HepG2 (cell line): ENCODE measurements at regions not wholly inside any gene's neighbourhood (a gene's known extent, or its start where the extent isn't known, plus 50 kb on each side); places are given as distances from the start of the nearest gene placed in this dataset.
A peak's percentile ranks its signal among the peaks of the same experiment; 100 is the strongest.

Experiments used
- ATAC-seq: fragments of 200-7000 bp; cut with Tn5 transposase; 3 replicates; pipeline ENCODE4 v1.9.1; 2020; ENCODE audit warnings: mild to moderate bottlenecking, moderate library complexity
- BruUV-seq: library from RNA; stranded (reverse); fragments of 400-500 nt; replicated peaks from 2 replicates; lab custom pipeline; 2021; lab: Mats Ljungman, UMichigan
- CTCF ChIA-PET: fragments of 300-600 bp; formaldehyde crosslinking; extraction: SDS; loops from one replicate; lab custom pipeline; 2021; ENCODE audit warnings: low total read pairs, inconsistent platforms, low intra/inter-chr PET ratio; lab: Yijun Ruan, JAX
- POLR2A ChIA-PET: fragments of 350-600 bp; sonication (Branson Sonifier 250); formaldehyde crosslinking; loops from one replicate; lab custom pipeline; 2020; ENCODE audit warnings: antibody characterized with exemption, inconsistent platforms; lab: Yijun Ruan, JAX
- DNase-seq: peaks from one replicate; pipeline ENCODE4 v3.0.0-alpha.2; 2015; ENCODE audit warnings: low spot score
- FAIRE-seq: peaks from 3 replicates; lab custom pipeline; 2011; peaks lifted over from hg19 to GRCh38; lab: Jason Lieb, UNC
- H2AFZ ChIP-seq: one replicate; pipeline ENCODE4 v1.6.1; 2011; ENCODE audit warnings: low read length, inconsistent platforms
- H3K27ac ChIP-seq: fragments of 300-600 bp; 3 replicates; pipeline ENCODE4 v1.8.0; 2011; ENCODE audit warnings: mixed run types, mild to moderate bottlenecking, mixed read lengths, low read length, inconsistent platforms; ENCODE audit not compliant: insufficient read depth; ENCODE audit errors: extremely low read length
- H3K27me3 ChIP-seq, 2 experiments: fragments of 200-600 bp in 1 of 2; 2 replicates in 1 of 2; 3 replicates in 1 of 2; pipeline versions ENCODE4 v1.6.0 to v1.8.0; 2011; ENCODE audit warnings: low read length in 2 of 2, mild to moderate bottlenecking in 2 of 2, moderate library complexity in 2 of 2, inconsistent platforms in 1 of 2; ENCODE audit not compliant: insufficient read depth in 2 of 2, control insufficient read depth in 1 of 2
- H3K36me3 ChIP-seq, 2 experiments: fragments of 200-600 bp in 1 of 2; replicated peaks in 1 of 2; 2 replicates in 1 of 2; 3 replicates in 1 of 2; pipeline versions ENCODE4 v1.5.1 to v1.8.0; 2011; ENCODE audit warnings: low read length in 2 of 2, inconsistent platforms in 1 of 2; ENCODE audit not compliant: insufficient read depth in 2 of 2, control insufficient read depth in 1 of 2
- H3K4me1 ChIP-seq: 2 replicates; pipeline ENCODE4 v1.5.1; 2012; ENCODE audit warnings: low read length, inconsistent platforms; ENCODE audit not compliant: insufficient read depth
- H3K4me2 ChIP-seq: 2 replicates; pipeline ENCODE4 v1.6.0; 2011; ENCODE audit warnings: low read depth, low read length, inconsistent platforms
- H3K4me3 ChIP-seq, 3 experiments: fragments of 200-600 bp in 1 of 3; sonication (generic), shearing (Covaris generic) in 1 of 3; replicated peaks in 1 of 3; 2 replicates each; pipeline ENCODE4 v1.5.1; 2011 to 2016; ENCODE audit warnings: low read length in 3 of 3, inconsistent platforms in 2 of 3, low read depth in 2 of 3, mild to moderate bottlenecking in 2 of 3, control low read depth in 1 of 3, mixed read lengths in 1 of 3; ENCODE audit not compliant: insufficient read depth in 1 of 3
- H3K79me2 ChIP-seq: one replicate; pipeline ENCODE4 v1.6.1; 2011; ENCODE audit warnings: low read length, inconsistent platforms; ENCODE audit not compliant: insufficient read depth
- H3K9ac ChIP-seq: 2 replicates; pipeline ENCODE4 v1.6.0; 2011; ENCODE audit warnings: mild to moderate bottlenecking, low read depth, low read length, inconsistent platforms; ENCODE audit not compliant: insufficient read depth
- H3K9me3 ChIP-seq: 2 replicates; pipeline ENCODE4 v1.5.1; 2012; ENCODE audit warnings: mild to moderate bottlenecking, low read length
- H4K20me1 ChIP-seq: 2 replicates; pipeline ENCODE4 v1.6.0; 2011; ENCODE audit warnings: inconsistent platforms, mild to moderate bottlenecking, low read length, moderate library complexity; ENCODE audit not compliant: insufficient read depth
- CEBPG ChIP-seq: IDR thresholded peaks from 2 replicates; pipeline ENCODE4 v1.6.1; 2016
- EEA1 ChIP-seq: sonication (generic); formaldehyde crosslinking; IDR thresholded peaks from 2 replicates; pipeline ENCODE4 v1.5.1; 2020; ENCODE audit warnings: mild to moderate bottlenecking, missing genetic modification reagents, borderline replicate concordance
- ELF3 ChIP-seq: IDR thresholded peaks from 2 replicates; pipeline ENCODE4 v1.6.1; 2016; ENCODE audit warnings: missing genetic modification reagents, missing compliant biosample characterization
- FOXP1 ChIP-seq, 2 experiments: fragments of 450-650 bp in 1 of 2; IDR thresholded peaks; 2 replicates each; pipeline ENCODE4 v1.6.1; 2017 to 2018; ENCODE audit warnings: antibody characterized with exemption in 1 of 2
- HNF4A ChIP-seq: sonication (generic); formaldehyde crosslinking; IDR thresholded peaks from 2 replicates; pipeline ENCODE4 v1.4.0; 2020; ENCODE audit warnings: missing genetic modification reagents
- HNF4G ChIP-seq, 2 experiments: sonication (generic) in 1 of 2; formaldehyde crosslinking in 1 of 2; IDR thresholded peaks; 2 replicates each; pipeline versions ENCODE4 v1.4.0 to v1.6.1; 2011 to 2020; ENCODE audit warnings: borderline replicate concordance in 2 of 2, low read depth in 2 of 2, mild to moderate bottlenecking in 2 of 2, low read length in 1 of 2, missing genetic modification reagents in 1 of 2, moderate library complexity in 1 of 2
- IRF2 ChIP-seq: IDR thresholded peaks from 2 replicates; pipeline ENCODE4 v1.6.1; 2018; ENCODE audit warnings: missing genetic modification reagents, missing compliant biosample characterization
- KLF12 ChIP-seq: sonication (generic); formaldehyde crosslinking; IDR thresholded peaks from 2 replicates; pipeline ENCODE4 v1.4.0; 2020; ENCODE audit warnings: missing genetic modification reagents, borderline replicate concordance
- NCOR1 ChIP-seq: fragments of 200-600 bp; sonication (generic); IDR thresholded peaks from 2 replicates; pipeline ENCODE4 v1.7.0; 2017; ENCODE audit warnings: antibody characterized with exemption, low read length, borderline replicate concordance
- PHF21A ChIP-seq: sonication (generic); formaldehyde crosslinking; IDR thresholded peaks from 2 replicates; pipeline ENCODE4 v1.5.0; 2020; ENCODE audit warnings: mild to moderate bottlenecking, missing genetic modification reagents
- POLR2A ChIP-seq, 2 experiments: IDR thresholded peaks; 2 replicates each; pipeline ENCODE4 v1.6.1; 2011; ENCODE audit warnings: low read depth in 2 of 2, low read length in 2 of 2, mild to moderate bottlenecking in 1 of 2, moderate library complexity in 1 of 2; ENCODE audit not compliant: insufficient read depth in 1 of 2
- PTBP1 ChIP-seq: fragments of 200-400 bp; formaldehyde crosslinking; IDR thresholded peaks from 2 replicates; pipeline ENCODE4 v1.6.1; 2018; ENCODE audit warnings: low read length, low read depth; ENCODE audit not compliant: poor library complexity, severe bottlenecking
- RFXANK ChIP-seq: IDR thresholded peaks from 2 replicates; pipeline ENCODE4 v1.6.1; 2016
- RXRA ChIP-seq: sonication (generic); formaldehyde crosslinking; IDR thresholded peaks from 2 replicates; pipeline ENCODE4 v1.5.1; 2020; ENCODE audit warnings: missing genetic modification reagents
- SAP130 ChIP-seq: IDR thresholded peaks from 2 replicates; pipeline ENCODE4 v1.6.1; 2016; ENCODE audit warnings: low read depth
- SCMH1 ChIP-seq: sonication (generic); formaldehyde crosslinking; IDR thresholded peaks from 2 replicates; pipeline ENCODE4 v1.9.0; 2021; ENCODE audit warnings: missing genetic modification reagents, mild to moderate bottlenecking, borderline replicate concordance
- SRSF1 ChIP-seq: fragments of 200-400 bp; formaldehyde crosslinking; optimal IDR thresholded peaks from 2 replicates; pipeline ENCODE3; 2017; ENCODE audit warnings: mild to moderate bottlenecking, low read depth, low read length, moderate library complexity
- TBP ChIP-seq: sonication (generic); formaldehyde crosslinking; IDR thresholded peaks from 2 replicates; pipeline ENCODE4 v1.5.0; 2020; ENCODE audit warnings: missing genetic modification reagents
- XRCC5 ChIP-seq: fragments of 200-400 bp; formaldehyde crosslinking; optimal IDR thresholded peaks from 2 replicates; pipeline ENCODE3; 2017; ENCODE audit warnings: mild to moderate bottlenecking, low read length
- ZC3H4 ChIP-seq: sonication (generic); formaldehyde crosslinking; IDR thresholded peaks from 2 replicates; pipeline ENCODE4 v1.4.0; 2020; ENCODE audit warnings: missing genetic modification reagents, borderline replicate concordance
- ZFX ChIP-seq: sonication (generic); formaldehyde crosslinking; IDR thresholded peaks from 2 replicates; pipeline ENCODE4 v1.4.0; 2020; ENCODE audit warnings: mild to moderate bottlenecking, low read depth, missing genetic modification reagents, moderate library complexity
- ZNF260 ChIP-seq: sonication (generic); formaldehyde crosslinking; IDR thresholded peaks from 2 replicates; pipeline ENCODE4 v1.4.0; 2020; ENCODE audit warnings: missing genetic modification reagents, low read depth, mild to moderate bottlenecking, borderline replicate concordance
- ZNF331 ChIP-seq: sonication (generic); formaldehyde crosslinking; IDR thresholded peaks from 2 replicates; pipeline ENCODE4 v1.4.0; 2020; ENCODE audit warnings: missing genetic modification reagents
- ZNF558 ChIP-seq: sonication (generic); formaldehyde crosslinking; IDR thresholded peaks from 2 replicates; pipeline ENCODE4 v1.9.0; 2022; ENCODE audit warnings: mild to moderate bottlenecking, missing genetic modification reagents, borderline replicate concordance
- ZNF766 ChIP-seq: sonication (generic); formaldehyde crosslinking; IDR thresholded peaks from 2 replicates; pipeline ENCODE4 v1.5.0; 2020; ENCODE audit warnings: missing genetic modification reagents, borderline replicate concordance
- ZNF878 ChIP-seq: sonication (generic); formaldehyde crosslinking; IDR thresholded peaks from 2 replicates; pipeline ENCODE4 v1.8.1; 2023; ENCODE audit warnings: mild to moderate bottlenecking, missing genetic modification reagents, moderate library complexity
- WGBS: methylation state at CpG from one replicate; pipeline ENCODE4 v1.1.6; 2017; ENCODE audit warnings: low lambda C conversion rate; 5-methylcytosine and 5-hydroxymethylcytosine counted together
- in situ Hi-C: cut with HindIII; loops from 2 replicates; pipeline ENCODE4 v1.10.0; 2017; ENCODE audit warnings: low pct_unique_long_range_greater_than_20kb; ENCODE audit not compliant: extremely low pct_ligation_motif_present
- intact Hi-C: fragments of 100-400 bp; cut with micrococcal nuclease; formaldehyde crosslinking; loops from one replicate; pipeline ENCODE4 v1.10.0; 2022; ENCODE audit not compliant: unreplicated experiment
- TF ChIP-seq, protein P1 (sequence below): IDR thresholded peaks from 2 replicates; pipeline ENCODE4 v1.6.1; 2012; ENCODE audit warnings: low read depth, low read length, improper control_type of control experiment

DNA sequence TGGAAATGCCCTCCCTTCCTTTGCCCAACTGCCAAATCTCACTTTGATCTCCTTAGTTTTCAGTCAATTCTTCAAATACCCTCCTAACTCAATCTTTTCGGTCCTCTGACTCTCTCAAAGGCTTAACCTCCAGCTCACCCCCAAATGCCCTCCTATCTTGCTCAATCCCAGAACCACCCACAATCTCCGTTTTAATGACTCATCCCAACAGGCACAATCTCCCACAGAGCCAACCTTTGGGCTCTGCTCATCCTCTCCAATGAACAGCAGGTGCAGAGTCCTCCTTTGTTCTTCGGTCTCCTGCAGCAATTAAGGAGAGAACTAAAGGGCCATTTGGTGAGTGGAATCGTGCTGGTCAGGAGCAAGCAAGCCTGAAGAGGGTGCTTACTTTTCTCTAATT, 366.1 kb upstream of the CRIM1 start:
- H3K79me2 ChIP-seq = no peaks in the 10 kb centered on the region
- ATAC-seq (peak; percentile 99), FAIRE-seq (peak; percentile 59), DNase-seq (peak; percentile 82)
- no peaks in the 10 kb centered on the region for H3K27me3 ChIP-seq
- H3K4me1 ChIP-seq = peaks cover 18% of the 10 kb centered on the region
- H4K20me1 ChIP-seq = no peaks in the 10 kb centered on the region
- H3K36me3 ChIP-seq = no peaks in the 10 kb centered on the region
- ChIA-PET CTCF (no interaction called here), POLR2A (no interaction called here)
- in situ Hi-C loops (no loop called here), intact Hi-C loops (no loop called here)
- BruUV-seq = no TSS peak
- H2AFZ ChIP-seq = no peak overlapping the region
- 0 out of 2 replicates have a peak, but pooled peaks cover 3% of the 10 kb centered on the region for H3K9me3 ChIP-seq
- peak overlapping the region in 2 of 3 experiments; percentile 6 to 12; a peak in 1 of 6 replicates for H3K4me3 ChIP-seq
- 2% methylated on average over 4 of the region's 4 CpGs for WGBS
- H3K9ac ChIP-seq = no peak overlapping the region
- H3K4me2 ChIP-seq = peak overlapping the region; percentile 38
- no peak overlapping the region for H3K27ac ChIP-seq
- TF ChIP-seq ZNF331 (no peak), FOXP1 (IDR thresholded peaks at IDR 0.05) (no peak), FOXP1 (CRISPR knock-in tag; IDR thresholded peaks at IDR 0.05) (peak; percentile 5; the same call in 1 of the 2 replicates), IRF2 (CRISPR knock-in tag) (0 out of 2 replicates have a peak, but pooled peaks have one; percentile 25), ZC3H4 (CRISPR knock-in tag) (no peak), HNF4G (IDR thresholded peaks at IDR 0.05; ENCODE audit: borderline replicate concordance, low read depth, low read length) (peak; percentile 88), HNF4G (CRISPR knock-in tag; IDR thresholded peaks at IDR 0.05; ENCODE audit: borderline replicate concordance, low read depth) (no peak), ELF3 (no peak), EEA1 (CRISPR knock-in tag) (no peak), POLR2A (IDR thresholded peaks at IDR 0.05; ENCODE audit: insufficient read depth in 1 of 2, low read depth in 2 of 2, low read length in 2 of 2) (no peak), ZNF766 (no peak), ZNF260 (CRISPR knock-in tag) (no peak), RFXANK (no peak), SCMH1 (CRISPR knock-in tag) (no peak), RXRA (peak; percentile 82; the same call in 1 of the 2 replicates), NCOR1 (peak; percentile 67; the same call in 1 of the 2 replicates), SRSF1 (no peak), PHF21A (CRISPR knock-in tag) (peak; percentile 67; the same call in 1 of the 2 replicates), HNF4A (peak; percentile 89), SAP130 (0 out of 2 replicates have a peak, but pooled peaks have one; percentile 13), KLF12 (CRISPR knock-in tag) (no peak), ZNF878 (CRISPR knock-in tag) (no peak), CEBPG (CRISPR knock-in tag) (peak; percentile 79), PTBP1 (no peak), TBP (CRISPR knock-in tag) (no peak), ZFX (no peak), XRCC5 (peak; percentile 77), ZNF558 (CRISPR knock-in tag) (no peak)
- TF ChIP-seq, protein P1, sequence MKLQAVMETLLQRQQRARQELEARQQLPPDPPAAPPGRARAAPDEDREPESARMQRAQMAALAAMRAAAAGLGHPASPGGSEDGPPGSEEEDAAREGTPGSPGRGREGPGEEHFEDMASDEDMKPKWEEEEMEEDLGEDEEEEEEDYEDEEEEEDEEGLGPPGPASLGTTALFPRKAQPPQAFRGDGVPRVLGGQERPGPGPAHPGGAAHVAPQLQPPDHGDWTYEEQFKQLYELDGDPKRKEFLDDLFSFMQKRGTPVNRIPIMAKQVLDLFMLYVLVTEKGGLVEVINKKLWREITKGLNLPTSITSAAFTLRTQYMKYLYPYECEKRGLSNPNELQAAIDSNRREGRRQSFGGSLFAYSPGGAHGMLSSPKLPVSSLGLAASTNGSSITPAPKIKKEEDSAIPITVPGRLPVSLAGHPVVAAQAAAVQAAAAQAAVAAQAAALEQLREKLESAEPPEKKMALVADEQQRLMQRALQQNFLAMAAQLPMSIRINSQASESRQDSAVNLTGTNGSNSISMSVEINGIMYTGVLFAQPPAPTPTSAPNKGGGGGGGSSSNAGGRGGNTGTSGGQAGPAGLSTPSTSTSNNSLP = no peak
